ENCODE measurements at regions not wholly inside any gene's neighbourhood (a gene's known extent, or its start where the extent isn't known, plus 50 kb on each side); places are given as distances from the start of the nearest gene placed in this dataset.

GRCh38 chr5:174229514-174230370 lies 184.2 kb downstream of the NSG2 start:
- in situ Hi-C loops (cut with MboI; ENCODE audit: low sequenced_read_pairs), result no loop called here

GRCh38 chr5:174231956-174232487 lies 186.5 kb downstream of the NSG2 start:
- in situ Hi-C loops (cut with MboI; ENCODE audit: low sequenced_read_pairs), result no loop called here

GRCh38 chr5:174234388-174234787 lies 188.9 kb downstream of the NSG2 start:
- in situ Hi-C loops (cut with MboI; ENCODE audit: low sequenced_read_pairs), result no loop called here

GRCh38 chr5:174235221-174236011 lies 189.9 kb downstream of the NSG2 start:
- in situ Hi-C loops (cut with MboI; ENCODE audit: low sequenced_read_pairs), result no loop called here

- in situ Hi-C loops (cut with MboI; ENCODE audit: low sequenced_read_pairs), result no loop called here
Measured at GRCh38 chr5:174236070-174236469, 190.6 kb downstream of the NSG2 start.

- in situ Hi-C loops (cut with MboI; ENCODE audit: low sequenced_read_pairs), result no loop called here
Measured at GRCh38 chr5:174239718-174240117, 194.2 kb downstream of the NSG2 start.

- in situ Hi-C loops (cut with MboI; ENCODE audit: low sequenced_read_pairs), result no loop called here
Measured at GRCh38 chr5:174242573-174242972, 197.1 kb downstream of the NSG2 start.

GRCh38 chr5:174243904-174244303 lies 198.4 kb downstream of the NSG2 start:
- in situ Hi-C loops (cut with MboI; ENCODE audit: low sequenced_read_pairs), result no loop called here

- in situ Hi-C loops (cut with MboI; ENCODE audit: low sequenced_read_pairs), result no loop called here
Measured at GRCh38 chr5:174245516-174246075, 200.1 kb downstream of the NSG2 start.

- in situ Hi-C loops (cut with MboI; ENCODE audit: low sequenced_read_pairs), result no loop called here
Measured at GRCh38 chr5:174246743-174247142, 201.2 kb downstream of the NSG2 start.

GRCh38 chr5:174247301-174247700 lies 201.8 kb downstream of the NSG2 start:
- in situ Hi-C loops (cut with MboI; ENCODE audit: low sequenced_read_pairs), result no loop called here

- in situ Hi-C loops (cut with MboI; ENCODE audit: low sequenced_read_pairs), result no loop called here
Measured at GRCh38 chr5:174251305-174252000, 205.9 kb downstream of the NSG2 start.

- in situ Hi-C loops (cut with MboI; ENCODE audit: low sequenced_read_pairs), result no loop called here
Measured at GRCh38 chr5:174252121-174252520, 206.6 kb downstream of the NSG2 start.

- in situ Hi-C loops (cut with MboI; ENCODE audit: low sequenced_read_pairs), result no loop called here
Measured at GRCh38 chr5:174259696-174260420, 214.4 kb downstream of the NSG2 start.

GRCh38 chr5:174271316-174271715 lies 225.8 kb downstream of the NSG2 start:
- in situ Hi-C loops (cut with MboI; ENCODE audit: low sequenced_read_pairs), result no loop called here

- in situ Hi-C loops (cut with MboI; ENCODE audit: low sequenced_read_pairs), result no loop called here
Measured at GRCh38 chr5:174272671-174273070, 227.2 kb downstream of the NSG2 start.

- in situ Hi-C loops (cut with MboI; ENCODE audit: low sequenced_read_pairs), result no loop called here
Measured at GRCh38 chr5:174273325-174273724, 227.8 kb downstream of the NSG2 start.

GRCh38 chr5:174275959-174276358 lies 230.5 kb downstream of the NSG2 start:
- in situ Hi-C loops (cut with MboI; ENCODE audit: low sequenced_read_pairs), result no loop called here

- in situ Hi-C loops (cut with MboI; ENCODE audit: low sequenced_read_pairs), result no loop called here
Measured at GRCh38 chr5:174281089-174281760, 235.7 kb downstream of the NSG2 start.

- in situ Hi-C loops (cut with MboI; ENCODE audit: low sequenced_read_pairs), result no loop called here
Measured at GRCh38 chr5:174281855-174282254, 236.3 kb downstream of the NSG2 start.

Data from HL-60/S4 treated with phorbol 12-myristate 13-acetate at 8.2 ng/mL for 4 days and 3 days (cell line).